ENCODE measurements at regions not wholly inside any gene's neighbourhood (a gene's known extent, or its start where the extent isn't known, plus 50 kb on each side); places are given as distances from the start of the nearest gene placed in this dataset.

- TF ChIP-seq, protein P1, sequence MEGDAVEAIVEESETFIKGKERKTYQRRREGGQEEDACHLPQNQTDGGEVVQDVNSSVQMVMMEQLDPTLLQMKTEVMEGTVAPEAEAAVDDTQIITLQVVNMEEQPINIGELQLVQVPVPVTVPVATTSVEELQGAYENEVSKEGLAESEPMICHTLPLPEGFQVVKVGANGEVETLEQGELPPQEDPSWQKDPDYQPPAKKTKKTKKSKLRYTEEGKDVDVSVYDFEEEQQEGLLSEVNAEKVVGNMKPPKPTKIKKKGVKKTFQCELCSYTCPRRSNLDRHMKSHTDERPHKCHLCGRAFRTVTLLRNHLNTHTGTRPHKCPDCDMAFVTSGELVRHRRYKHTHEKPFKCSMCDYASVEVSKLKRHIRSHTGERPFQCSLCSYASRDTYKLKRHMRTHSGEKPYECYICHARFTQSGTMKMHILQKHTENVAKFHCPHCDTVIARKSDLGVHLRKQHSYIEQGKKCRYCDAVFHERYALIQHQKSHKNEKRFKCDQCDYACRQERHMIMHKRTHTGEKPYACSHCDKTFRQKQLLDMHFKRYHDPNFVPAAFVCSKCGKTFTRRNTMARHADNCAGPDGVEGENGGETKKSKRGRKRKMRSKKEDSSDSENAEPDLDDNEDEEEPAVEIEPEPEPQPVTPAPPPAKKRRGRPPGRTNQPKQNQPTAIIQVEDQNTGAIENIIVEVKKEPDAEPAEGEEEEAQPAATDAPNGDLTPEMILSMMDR (IDR thresholded peaks at IDR 0.05) = no peak
- DNase-seq (ENCODE audit: extremely low spot score, unreplicated experiment) = peak; percentile 80
- no peak overlapping the region for H3K27ac Mint-ChIP-seq (ENCODE audit: unreplicated experiment)
- H3K4me3 Mint-ChIP-seq (ENCODE audit: unreplicated experiment) = no peak overlapping the region
- H3K27me3 Mint-ChIP-seq (ENCODE audit: unreplicated experiment) = no peaks in the 10 kb centered on the region
- no peaks in the 10 kb centered on the region for H3K9me3 Mint-ChIP-seq (ENCODE audit: unreplicated experiment)
- no peaks in the 10 kb centered on the region for H3K36me3 Mint-ChIP-seq (ENCODE audit: unreplicated experiment)
- no peaks in the 10 kb centered on the region for H3K4me1 Mint-ChIP-seq (ENCODE audit: unreplicated experiment)
Observed at GRCh38 chr10:131819241-131820072, 81.4 kb upstream of the PPP2R2D start.

GRCh38 chr10:131820626-131821025, 80.2 kb upstream of the PPP2R2D start:
- peaks cover 4% of the 10 kb centered on the region for H3K4me1 Mint-ChIP-seq (ENCODE audit: unreplicated experiment)
- no peak overlapping the region for H3K4me3 Mint-ChIP-seq (ENCODE audit: unreplicated experiment)
- no peak overlapping the region for H3K27ac Mint-ChIP-seq (ENCODE audit: unreplicated experiment)
- H3K36me3 Mint-ChIP-seq (ENCODE audit: unreplicated experiment) = no peaks in the 10 kb centered on the region
- peak; percentile 68 for DNase-seq (ENCODE audit: extremely low spot score, unreplicated experiment)
- no peaks in the 10 kb centered on the region for H3K9me3 Mint-ChIP-seq (ENCODE audit: unreplicated experiment)
- TF ChIP-seq, protein P1 (IDR thresholded peaks at IDR 0.05) = no peak
- H3K27me3 Mint-ChIP-seq (ENCODE audit: unreplicated experiment) = peaks cover 2% of the 10 kb centered on the region

DNA sequence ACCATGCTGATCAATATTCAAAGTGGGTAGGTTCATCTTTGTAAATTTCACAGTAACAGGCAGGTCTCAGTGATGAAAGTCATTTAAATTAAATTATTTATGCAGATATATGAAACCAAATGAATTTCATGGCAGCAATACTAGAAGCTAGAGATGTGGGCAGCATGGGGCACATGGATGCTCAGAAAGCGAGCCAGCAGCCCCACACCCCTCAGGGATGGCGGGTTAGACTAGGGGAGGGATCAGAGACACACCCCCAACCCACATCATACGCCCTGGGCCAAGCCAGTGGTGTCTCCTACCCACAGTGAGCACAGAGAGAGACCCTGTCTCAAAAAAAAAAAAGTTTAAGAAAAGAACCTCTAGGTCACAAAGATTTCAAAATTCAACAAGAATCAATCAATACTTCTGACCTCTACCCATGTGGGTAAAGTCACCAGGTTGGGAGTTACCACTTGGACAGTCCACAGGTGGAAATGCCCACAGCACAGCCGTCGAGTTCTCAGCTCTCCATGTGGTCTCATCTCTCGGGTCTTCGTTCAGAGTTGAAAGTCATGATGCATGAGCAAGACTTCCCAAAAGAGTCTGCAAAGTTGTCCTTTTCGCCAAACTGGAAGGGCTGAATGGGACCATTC, 79.3 kb upstream of the PPP2R2D start:
- peak; percentile 60 for DNase-seq (ENCODE audit: extremely low spot score, unreplicated experiment)
- Mint-ChIP-seq H3K27me3 (ENCODE audit: unreplicated experiment) (peaks cover 2% of the 10 kb centered on the region), H3K27ac (ENCODE audit: unreplicated experiment) (no peak overlapping the region)

GRCh38 chr10:131822013-131822691, 78.7 kb upstream of the PPP2R2D start:
- Mint-ChIP-seq H3K9me3 (ENCODE audit: unreplicated experiment) (no peaks in the 10 kb centered on the region), H3K27me3 (ENCODE audit: unreplicated experiment) (peaks cover 2% of the 10 kb centered on the region), H3K36me3 (ENCODE audit: unreplicated experiment) (no peaks in the 10 kb centered on the region), H3K27ac (ENCODE audit: unreplicated experiment) (no peak overlapping the region), H3K4me3 (ENCODE audit: unreplicated experiment) (no peak overlapping the region), H3K4me1 (ENCODE audit: unreplicated experiment) (peaks cover 4% of the 10 kb centered on the region)
- DNase-seq (ENCODE audit: extremely low spot score, unreplicated experiment) = peak; percentile 77
- TF ChIP-seq, protein P1 (IDR thresholded peaks at IDR 0.05) = no peak

More for the DNA sequence above, 79.3 kb upstream of the PPP2R2D start:
- Mint-ChIP-seq H3K9me3 (ENCODE audit: unreplicated experiment) (no peaks in the 10 kb centered on the region), H3K4me1 (ENCODE audit: unreplicated experiment) (peaks cover 4% of the 10 kb centered on the region), H3K36me3 (ENCODE audit: unreplicated experiment) (no peaks in the 10 kb centered on the region), H3K4me3 (ENCODE audit: unreplicated experiment) (no peak overlapping the region)
- TF ChIP-seq, protein P1 (IDR thresholded peaks at IDR 0.05) = no peak

Data from osteocyte (in vitro differentiated cells).